Renal cortical epithelial cell (primary cell): ENCODE measurements at regions not wholly inside any gene's neighbourhood (a gene's known extent, or its start where the extent isn't known, plus 50 kb on each side); places are given as distances from the start of the nearest gene placed in this dataset.
A peak's percentile ranks its signal among the peaks of the same experiment; 100 is the strongest.

Experiments used
- DNase-seq: peaks from one replicate; pipeline ENCODE4 v3.0.0-alpha.2; 2011; ENCODE audit warnings: low read depth

- no peak for DNase-seq
These were observed 637.9 kb downstream of the NLGN4Y start for GRCh38 chrY:15162211-15162610.

GRCh38 chrY:15179890-15180289 is 655.6 kb downstream of the NLGN4Y start:
- DNase-seq: no peak

- peak; percentile 1 for DNase-seq
These were observed 704.7 kb downstream of the NLGN4Y start for GRCh38 chrY:15229056-15229455.

- DNase-seq: no peak
These were observed 715.3 kb downstream of the NLGN4Y start for GRCh38 chrY:15239596-15240132.

GRCh38 chrY:15259286-15259685 is 735.0 kb downstream of the NLGN4Y start:
- DNase-seq: no peak

GRCh38 chrY:15286572-15286971 is 762.2 kb downstream of the NLGN4Y start:
- no peak for DNase-seq

- peak; percentile 15 for DNase-seq
These were observed 765.5 kb downstream of the NLGN4Y start for GRCh38 chrY:15289821-15290220.

- DNase-seq: no peak
These were observed 768.6 kb downstream of the NLGN4Y start for GRCh38 chrY:15292881-15293280.

GRCh38 chrY:15301879-15302278 is 777.5 kb downstream of the NLGN4Y start:
- no peak for DNase-seq

GRCh38 chrY:15312166-15312565 is 787.8 kb downstream of the NLGN4Y start:
- peak; percentile 61 for DNase-seq

- no peak for DNase-seq
These were observed 799.9 kb downstream of the NLGN4Y start for GRCh38 chrY:15324189-15324588.

- DNase-seq: no peak
These were observed 800.9 kb downstream of the NLGN4Y start for GRCh38 chrY:15325201-15325600.

- no peak for DNase-seq
These were observed 802.3 kb downstream of the NLGN4Y start for GRCh38 chrY:15326673-15327072.

- no peak for DNase-seq
These were observed 804.5 kb downstream of the NLGN4Y start for GRCh38 chrY:15328848-15329247.

- DNase-seq: no peak
These were observed 819.2 kb downstream of the NLGN4Y start for GRCh38 chrY:15343522-15343921.

- no peak for DNase-seq
These were observed 821.3 kb downstream of the NLGN4Y start for GRCh38 chrY:15345471-15346155.

GRCh38 chrY:15349351-15349750 is 825.0 kb downstream of the NLGN4Y start:
- DNase-seq: no peak

GRCh38 chrY:15355321-15355720 is 831.0 kb downstream of the NLGN4Y start:
- peak; percentile 39 for DNase-seq

- peak; percentile 4 for DNase-seq
These were observed 836.1 kb downstream of the NLGN4Y start for GRCh38 chrY:15360471-15360870.

- DNase-seq: no peak
These were observed 840.7 kb downstream of the NLGN4Y start for GRCh38 chrY:15364996-15365395.

- DNase-seq: no peak
These were observed 844.5 kb downstream of the NLGN4Y start for GRCh38 chrY:15368786-15369185.

- DNase-seq: peak; percentile 31
These were observed 860.8 kb downstream of the NLGN4Y start for GRCh38 chrY:15385178-15385577.

GRCh38 chrY:15397556-15398280 is 873.4 kb downstream of the NLGN4Y start:
- peak; percentile 36 for DNase-seq
